ENCODE measurements at regions not wholly inside any gene's neighbourhood (a gene's known extent, or its start where the extent isn't known, plus 50 kb on each side); places are given as distances from the start of the nearest gene placed in this dataset.

DNA sequence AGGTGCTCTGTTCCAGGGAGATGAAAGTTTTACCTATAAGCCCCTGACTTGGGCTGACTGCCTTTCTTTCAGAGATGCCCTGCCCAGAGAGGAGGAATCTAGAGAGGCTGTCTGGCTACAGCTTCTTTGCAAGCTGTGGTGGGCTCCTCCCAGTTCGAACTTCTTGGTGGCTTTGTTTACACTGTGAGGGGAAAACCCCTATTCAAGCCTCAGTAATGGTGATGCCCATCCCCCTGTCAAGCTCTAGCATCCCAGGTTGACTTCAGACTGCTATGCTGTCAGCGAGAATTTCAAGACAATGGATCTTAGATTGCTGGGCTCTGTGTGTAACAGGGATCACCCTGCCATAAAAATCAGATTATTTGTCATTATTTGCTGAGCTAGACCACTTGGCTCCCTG is 377.6 kb downstream of the FLRT2 start:
- no peaks in the 10 kb centered on the region for H3K36me3 ChIP-seq (ENCODE audit: control insufficient read depth in 4 of 4, insufficient read depth in 3 of 4, low read depth in 1 of 4, low read length in 3 of 4)
- H3K9me3 ChIP-seq (ENCODE audit: control insufficient read depth in 4 of 4, low read length in 3 of 4) = no peaks in the 10 kb centered on the region
- no peak overlapping the region for H3K4me3 ChIP-seq (ENCODE audit: low read depth in 1 of 3, low read length in 3 of 3)
- peaks cover 0 to 2% (median 0%) of the 10 kb centered on the region in 4 donors for H3K4me1 ChIP-seq (ENCODE audit: control insufficient read depth in 4 of 4, insufficient read depth in 4 of 4, low read length in 3 of 4)
- no peak for DNase-seq (ENCODE audit: low spot score)
- H3K27me3 ChIP-seq (ENCODE audit: control insufficient read depth in 4 of 4, insufficient read depth in 4 of 4, low read length in 3 of 4) = no peaks in the 10 kb centered on the region
- H3K9ac ChIP-seq (ENCODE audit: low read depth in 1 of 2, low read length in 2 of 2) = no peak overlapping the region
- 46% methylated on average over 2 of the region's 2 CpGs for WGBS
- no peak overlapping the region for H3K27ac ChIP-seq (ENCODE audit: low read depth in 1 of 2, low read length in 2 of 2)
- TF ChIP-seq RAD21 (IDR thresholded peaks at IDR 0.05) (no peak), JUND (IDR thresholded peaks at IDR 0.05) (no peak), RXRA (IDR thresholded peaks at IDR 0.05) (no peak), HNF4A (conservative IDR thresholded peaks at IDR 0.05) (no peak), SP1 (IDR thresholded peaks at IDR 0.05) (no peak)
- TF ChIP-seq, protein P1, sequence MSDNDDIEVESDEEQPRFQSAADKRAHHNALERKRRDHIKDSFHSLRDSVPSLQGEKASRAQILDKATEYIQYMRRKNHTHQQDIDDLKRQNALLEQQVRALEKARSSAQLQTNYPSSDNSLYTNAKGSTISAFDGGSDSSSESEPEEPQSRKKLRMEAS (IDR thresholded peaks at IDR 0.05) = no peak

DNA sequence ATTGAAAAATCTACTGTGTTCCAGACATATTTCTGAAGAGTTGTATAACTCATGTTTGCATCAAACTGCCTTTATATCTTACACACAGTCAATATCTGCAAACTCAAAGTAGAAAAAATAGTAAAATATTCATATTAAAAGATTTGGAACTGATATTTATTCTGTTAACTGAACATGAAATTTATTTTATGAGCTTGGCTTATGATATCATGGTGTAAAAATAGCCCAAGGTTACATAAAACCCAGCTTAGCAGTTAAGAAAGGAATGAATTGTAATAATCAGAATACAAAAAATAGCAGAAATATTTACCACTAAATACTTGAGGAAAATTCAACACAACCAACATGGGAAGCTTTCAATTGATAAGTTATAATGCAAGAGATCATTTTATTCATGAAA is 367.9 kb downstream of the FLRT2 start:
- Histone ChIP-seq H3K4me3 (ENCODE audit: low read depth in 1 of 3, low read length in 3 of 3) (no peak overlapping the region), H3K27ac (ENCODE audit: low read depth in 1 of 2, low read length in 2 of 2) (no peak overlapping the region), H3K27me3 (ENCODE audit: control insufficient read depth in 4 of 4, insufficient read depth in 4 of 4, low read length in 3 of 4) (no peaks in the 10 kb centered on the region), H3K9ac (ENCODE audit: low read depth in 1 of 2, low read length in 2 of 2) (no peak overlapping the region), H3K36me3 (ENCODE audit: control insufficient read depth in 4 of 4, insufficient read depth in 3 of 4, low read depth in 1 of 4, low read length in 3 of 4) (no peaks in the 10 kb centered on the region), H3K4me1 (ENCODE audit: control insufficient read depth in 4 of 4, insufficient read depth in 4 of 4, low read length in 3 of 4) (no peaks in the 10 kb centered on the region), H3K9me3 (ENCODE audit: control insufficient read depth in 4 of 4, low read length in 3 of 4) (no peaks in the 10 kb centered on the region)
- DNase-seq (ENCODE audit: low spot score) = no peak
- TF ChIP-seq NR2F2 (IDR thresholded peaks at IDR 0.05) = no peak
- TF ChIP-seq FOXA2 (IDR thresholded peaks at IDR 0.05) = no peak
- TF ChIP-seq, protein P1 (IDR thresholded peaks at IDR 0.05) = no peak
- TF ChIP-seq, protein P2, sequence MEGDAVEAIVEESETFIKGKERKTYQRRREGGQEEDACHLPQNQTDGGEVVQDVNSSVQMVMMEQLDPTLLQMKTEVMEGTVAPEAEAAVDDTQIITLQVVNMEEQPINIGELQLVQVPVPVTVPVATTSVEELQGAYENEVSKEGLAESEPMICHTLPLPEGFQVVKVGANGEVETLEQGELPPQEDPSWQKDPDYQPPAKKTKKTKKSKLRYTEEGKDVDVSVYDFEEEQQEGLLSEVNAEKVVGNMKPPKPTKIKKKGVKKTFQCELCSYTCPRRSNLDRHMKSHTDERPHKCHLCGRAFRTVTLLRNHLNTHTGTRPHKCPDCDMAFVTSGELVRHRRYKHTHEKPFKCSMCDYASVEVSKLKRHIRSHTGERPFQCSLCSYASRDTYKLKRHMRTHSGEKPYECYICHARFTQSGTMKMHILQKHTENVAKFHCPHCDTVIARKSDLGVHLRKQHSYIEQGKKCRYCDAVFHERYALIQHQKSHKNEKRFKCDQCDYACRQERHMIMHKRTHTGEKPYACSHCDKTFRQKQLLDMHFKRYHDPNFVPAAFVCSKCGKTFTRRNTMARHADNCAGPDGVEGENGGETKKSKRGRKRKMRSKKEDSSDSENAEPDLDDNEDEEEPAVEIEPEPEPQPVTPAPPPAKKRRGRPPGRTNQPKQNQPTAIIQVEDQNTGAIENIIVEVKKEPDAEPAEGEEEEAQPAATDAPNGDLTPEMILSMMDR (IDR thresholded peaks at IDR 0.05; ENCODE audit: low read depth, low read length, missing input control) = no peak
- TF ChIP-seq, protein P3, sequence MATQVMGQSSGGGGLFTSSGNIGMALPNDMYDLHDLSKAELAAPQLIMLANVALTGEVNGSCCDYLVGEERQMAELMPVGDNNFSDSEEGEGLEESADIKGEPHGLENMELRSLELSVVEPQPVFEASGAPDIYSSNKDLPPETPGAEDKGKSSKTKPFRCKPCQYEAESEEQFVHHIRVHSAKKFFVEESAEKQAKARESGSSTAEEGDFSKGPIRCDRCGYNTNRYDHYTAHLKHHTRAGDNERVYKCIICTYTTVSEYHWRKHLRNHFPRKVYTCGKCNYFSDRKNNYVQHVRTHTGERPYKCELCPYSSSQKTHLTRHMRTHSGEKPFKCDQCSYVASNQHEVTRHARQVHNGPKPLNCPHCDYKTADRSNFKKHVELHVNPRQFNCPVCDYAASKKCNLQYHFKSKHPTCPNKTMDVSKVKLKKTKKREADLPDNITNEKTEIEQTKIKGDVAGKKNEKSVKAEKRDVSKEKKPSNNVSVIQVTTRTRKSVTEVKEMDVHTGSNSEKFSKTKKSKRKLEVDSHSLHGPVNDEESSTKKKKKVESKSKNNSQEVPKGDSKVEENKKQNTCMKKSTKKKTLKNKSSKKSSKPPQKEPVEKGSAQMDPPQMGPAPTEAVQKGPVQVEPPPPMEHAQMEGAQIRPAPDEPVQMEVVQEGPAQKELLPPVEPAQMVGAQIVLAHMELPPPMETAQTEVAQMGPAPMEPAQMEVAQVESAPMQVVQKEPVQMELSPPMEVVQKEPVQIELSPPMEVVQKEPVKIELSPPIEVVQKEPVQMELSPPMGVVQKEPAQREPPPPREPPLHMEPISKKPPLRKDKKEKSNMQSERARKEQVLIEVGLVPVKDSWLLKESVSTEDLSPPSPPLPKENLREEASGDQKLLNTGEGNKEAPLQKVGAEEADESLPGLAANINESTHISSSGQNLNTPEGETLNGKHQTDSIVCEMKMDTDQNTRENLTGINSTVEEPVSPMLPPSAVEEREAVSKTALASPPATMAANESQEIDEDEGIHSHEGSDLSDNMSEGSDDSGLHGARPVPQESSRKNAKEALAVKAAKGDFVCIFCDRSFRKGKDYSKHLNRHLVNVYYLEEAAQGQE (IDR thresholded peaks at IDR 0.05) = no peak

DNA sequence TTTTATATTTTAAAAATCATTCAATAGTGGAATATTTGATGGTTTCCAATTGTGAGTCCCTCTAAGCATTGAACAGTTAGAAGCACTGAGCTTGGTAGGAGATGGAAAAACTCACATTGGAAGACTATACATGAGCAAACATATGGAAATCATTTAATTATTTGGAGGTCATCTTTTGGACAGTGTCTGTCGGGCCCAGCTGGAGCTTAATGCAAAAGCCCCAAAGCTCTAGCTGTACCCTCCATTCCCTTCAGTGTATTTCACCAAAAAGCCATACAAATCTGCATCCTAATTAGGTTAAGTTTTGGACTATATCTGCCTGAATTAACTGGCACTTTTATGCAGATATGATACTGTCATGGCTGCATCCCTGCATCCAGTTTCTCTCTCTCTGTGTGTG is 365.7 kb downstream of the FLRT2 start:
- no peak overlapping the region for H3K27ac ChIP-seq (ENCODE audit: low read depth in 1 of 2, low read length in 2 of 2)
- no peaks in the 10 kb centered on the region for H3K36me3 ChIP-seq (ENCODE audit: control insufficient read depth in 4 of 4, insufficient read depth in 3 of 4, low read depth in 1 of 4, low read length in 3 of 4)
- 83% methylated on average over 1 of the region's 1 CpG for WGBS
- H3K9me3 ChIP-seq (ENCODE audit: control insufficient read depth in 4 of 4, low read length in 3 of 4) = no peaks in the 10 kb centered on the region
- H3K4me3 ChIP-seq (ENCODE audit: low read depth in 1 of 3, low read length in 3 of 3) = no peak overlapping the region
- no peak overlapping the region for H3K9ac ChIP-seq (ENCODE audit: low read depth in 1 of 2, low read length in 2 of 2)
- DNase-seq (ENCODE audit: low spot score) = no peak
- H3K27me3 ChIP-seq (ENCODE audit: control insufficient read depth in 4 of 4, insufficient read depth in 4 of 4, low read length in 3 of 4) = no peaks in the 10 kb centered on the region
- no peaks in the 10 kb centered on the region for H3K4me1 ChIP-seq (ENCODE audit: control insufficient read depth in 4 of 4, insufficient read depth in 4 of 4, low read length in 3 of 4)
- TF ChIP-seq RXRA (IDR thresholded peaks at IDR 0.05) (no peak), EGR1 (IDR thresholded peaks at IDR 0.05; ENCODE audit: low read depth in 2 of 2) (no peak), RAD21 (IDR thresholded peaks at IDR 0.05) (no peak), FOXA2 (IDR thresholded peaks at IDR 0.05) (no peak), YY1 (IDR thresholded peaks at IDR 0.05) (no peak), SP1 (IDR thresholded peaks at IDR 0.05) (no peak), HNF4G (IDR thresholded peaks at IDR 0.05) (no peak), HNF4A (conservative IDR thresholded peaks at IDR 0.05) (no peak)
- TF ChIP-seq, protein P3 (IDR thresholded peaks at IDR 0.05) = no peak
- TF ChIP-seq, protein P2 (IDR thresholded peaks at IDR 0.05; ENCODE audit: low read depth, low read length, missing input control) = no peak
